HCT116 (cell line): ENCODE measurements at regions not wholly inside any gene's neighbourhood (a gene's known extent, or its start where the extent isn't known, plus 50 kb on each side); places are given as distances from the start of the nearest gene placed in this dataset.

Experiments
- ATAC-seq: fragments of 200-7000 bp; cut with Tn5 transposase; 2 replicates; pipeline ENCODE4 v1.9.1; 2020; ENCODE audit warnings: mild to moderate bottlenecking, moderate library complexity
- BruUV-seq: library from RNA; stranded (reverse); fragments of 400-500 nt; replicated peaks from 2 replicates; lab custom pipeline; 2021; lab: Mats Ljungman, UMichigan
- CTCF ChIA-PET: fragments of 300-600 bp; sonication (Branson Sonifier 250); formaldehyde crosslinking; loops from one replicate; lab custom pipeline; 2021; ENCODE audit warnings: antibody characterized with exemption; lab: Charles Lee
- POLR2A ChIA-PET: fragments of 300-600, 350-600 bp; sonication (Branson Sonifier 250); formaldehyde crosslinking; loops from one replicate; lab custom pipeline; 2021; ENCODE audit warnings: antibody characterized with exemption; lab: Charles Lee
- RAD21 ChIA-PET, 2 experiments: fragments of 300-600 bp; sonication (Branson Sonifier 250); formaldehyde crosslinking; loops; one replicate each; lab custom pipeline; 2023; ENCODE audit warnings: low total read pairs in 2 of 2; ENCODE audit not compliant: uncharacterized antibody in 2 of 2, unreplicated experiment in 2 of 2, low non-redundant PET in 1 of 2; lab: Charles Lee
- DNase-seq: peaks from one replicate; pipeline ENCODE4 v3.0.0-alpha.2; 2010; ENCODE audit warnings: low read depth, low spot score
- H2AFZ ChIP-seq: fragments of 200-600 bp; shearing (Covaris generic), sonication (generic); 2 replicates; pipeline ENCODE4 v1.6.1; 2017; ENCODE audit warnings: low read depth, mixed run types, mixed read lengths, antibody characterized with exemption, low read length; ENCODE audit not compliant: poor library complexity, severe bottlenecking
- H3K27ac ChIP-seq: 2 replicates; pipeline ENCODE4 v1.5.1; 2012; ENCODE audit warnings: low read depth, low read length
- H3K27me3 ChIP-seq: fragments of 200-600 bp; sonication (generic); 2 replicates; pipeline ENCODE4 v1.6.1; 2016; ENCODE audit warnings: mixed run types, low read length, mixed read lengths; ENCODE audit not compliant: insufficient read depth
- H3K36me3 ChIP-seq, 2 experiments: fragments of 200-500 bp in 1 of 2; fragments of 200-600 bp in 1 of 2; sonication (Bioruptor generic) in 1 of 2; sonication (generic) in 1 of 2; 2 replicates each; pipeline versions ENCODE4 v1.5.1 to v1.6.1; 2014 to 2016; ENCODE audit warnings: low read length in 2 of 2, inconsistent platforms in 1 of 2, mixed read lengths in 1 of 2, mixed run types in 1 of 2; ENCODE audit not compliant: insufficient read depth in 2 of 2, control insufficient read depth in 1 of 2
- H3K4me1 ChIP-seq, 2 experiments: fragments of 200-600 bp in 1 of 2; sonication (generic) in 1 of 2; 2 replicates each; pipeline versions ENCODE4 v1.5.1 to v1.6.1; 2012 to 2017; ENCODE audit warnings: low read length in 2 of 2, inconsistent platforms in 1 of 2, mild to moderate bottlenecking in 1 of 2, mixed read lengths in 1 of 2, mixed run types in 1 of 2, moderate library complexity in 1 of 2; ENCODE audit not compliant: insufficient read depth in 2 of 2, control insufficient read depth in 1 of 2
- H3K4me2 ChIP-seq: fragments of 200-600 bp; sonication (generic); 2 replicates; pipeline ENCODE4 v1.6.1; 2017; ENCODE audit warnings: mixed run types, low read length, mixed read lengths
- H3K4me3 ChIP-seq, 2 experiments: fragments of 200-600 bp in 1 of 2; sonication (generic) in 1 of 2; replicated peaks in 1 of 2; 2 replicates each; pipeline ENCODE4 v1.5.1; 2011 to 2016; ENCODE audit warnings: low read length in 2 of 2, control low read depth in 1 of 2, low read depth in 1 of 2, mild to moderate bottlenecking in 1 of 2, mixed read lengths in 1 of 2, mixed run types in 1 of 2
- H3K79me2 ChIP-seq: fragments of 200-600 bp; sonication (generic); 2 replicates; pipeline ENCODE4 v1.6.1; 2017; ENCODE audit warnings: mild to moderate bottlenecking, mixed run types, low read length, moderate library complexity, mixed read lengths; ENCODE audit not compliant: insufficient read depth
- H3K9ac ChIP-seq: fragments of 200-600 bp; sonication (generic); 2 replicates; pipeline ENCODE4 v1.6.1; 2016; ENCODE audit warnings: low read length, mixed read lengths
- H3K9me2 ChIP-seq: fragments of 200-600 bp; sonication (generic), shearing (Covaris generic); 2 replicates; pipeline ENCODE4 v1.6.1; 2017; ENCODE audit warnings: mixed run types, mild to moderate bottlenecking, moderate library complexity; ENCODE audit not compliant: insufficient read depth
- H3K9me3 ChIP-seq, 2 experiments: fragments of 200-500 bp in 1 of 2; fragments of 200-600 bp in 1 of 2; sonication (Bioruptor generic) in 1 of 2; sonication (generic) in 1 of 2; 2 replicates each; pipeline ENCODE4 v1.6.1; 2014 to 2017; ENCODE audit warnings: low read length in 2 of 2, mixed read lengths in 2 of 2, inconsistent platforms in 1 of 2, low read depth in 1 of 2, mild to moderate bottlenecking in 1 of 2, mixed run types in 1 of 2, moderate library complexity in 1 of 2; ENCODE audit not compliant: control insufficient read depth in 1 of 2, insufficient read depth in 1 of 2
- H4K20me1 ChIP-seq: fragments of 200-600 bp; sonication (generic), shearing (Covaris generic); 2 replicates; pipeline ENCODE4 v1.6.1; 2017; ENCODE audit warnings: mixed run types, mild to moderate bottlenecking, moderate library complexity; ENCODE audit not compliant: insufficient read depth
- CTCF ChIP-seq, 3 experiments: fragments of 200-600 bp in 1 of 3; sonication (generic) in 1 of 3; IDR thresholded peaks in 2 of 3; conservative IDR thresholded peaks in 1 of 3; 2 replicates each; pipeline ENCODE4 v1.5.1; 2012 to 2017; ENCODE audit warnings: low read depth in 2 of 3, low read length in 2 of 3, antibody characterized with exemption in 1 of 3, borderline replicate concordance in 1 of 3, control low read depth in 1 of 3, mild to moderate bottlenecking in 1 of 3, mixed read lengths in 1 of 3, mixed run types in 1 of 3, moderate library complexity in 1 of 3; ENCODE audit not compliant: insufficient read depth in 1 of 3
- EZH2 ChIP-seq: fragments of 200-600 bp; sonication (generic); IDR thresholded peaks from 2 replicates; pipeline ENCODE4 v1.6.1; 2017; ENCODE audit warnings: antibody characterized with exemption, mixed run types
- POLR2AphosphoS5 ChIP-seq: IDR thresholded peaks from 2 replicates; pipeline ENCODE4 v1.6.1; 2011; ENCODE audit warnings: mild to moderate bottlenecking, low read depth, low read length, moderate library complexity
- REST ChIP-seq: IDR thresholded peaks from 2 replicates; pipeline ENCODE4 v1.6.1; 2012; ENCODE audit warnings: low read depth
- SP1 ChIP-seq: IDR thresholded peaks from 2 replicates; pipeline ENCODE4 v1.6.1; 2012; ENCODE audit warnings: low read depth
- YY1 ChIP-seq: IDR thresholded peaks from 2 replicates; pipeline ENCODE4 v1.6.1; 2011; ENCODE audit warnings: low read length, low read depth, moderate library complexity, mild to moderate bottlenecking; ENCODE audit not compliant: insufficient replicate concordance; ENCODE audit errors: extremely low read depth
- ZBTB33 ChIP-seq: IDR thresholded peaks from 2 replicates; pipeline ENCODE4 v1.6.1; 2011; ENCODE audit warnings: mild to moderate bottlenecking, low read length, moderate library complexity; ENCODE audit not compliant: insufficient replicate concordance; ENCODE audit errors: extremely low read depth
- ZFX ChIP-seq: fragments of 450-650 bp; IDR thresholded peaks from 2 replicates; pipeline ENCODE4 v1.6.1; 2017
- intact Hi-C: fragments of 100-400 bp; cut with micrococcal nuclease; formaldehyde crosslinking; loops from 2 replicates; pipeline ENCODE4 v1.10.0; 2022

GRCh38 chrX:128848374-128848773 lies 674.9 kb downstream of the SMARCA1 start:
- no peaks in the 10 kb centered on the region for H4K20me1 ChIP-seq
- POLR2A ChIA-PET: no interaction called here

More at GRCh38 chrX:128848374-128848773, 674.9 kb downstream of the SMARCA1 start:
- Histone ChIP-seq H3K36me3 (no peaks in the 10 kb centered on the region), H3K9me2 (no peaks in the 10 kb centered on the region), H3K4me2 (no peak overlapping the region), H3K27me3 (no peaks in the 10 kb centered on the region), H3K9ac (no peak overlapping the region), H3K79me2 (no peaks in the 10 kb centered on the region), H3K4me3 (no peak overlapping the region), H2AFZ (no peak overlapping the region), H3K4me1 (no peaks in the 10 kb centered on the region), H3K27ac (no peak overlapping the region), H3K9me3 (no peaks in the 10 kb centered on the region; a peak in 1 of 4 replicates)
- ATAC-seq (no peak), DNase-seq (no peak)
- BruUV-seq: no TSS peak
- ChIA-PET CTCF (no interaction called here), RAD21 (no interaction called here)
- intact Hi-C loops: no loop called here
- TF ChIP-seq ZFX (no peak), ZBTB33 (no peak), YY1 (no peak), POLR2AphosphoS5 (no peak), CTCF (IDR thresholded peaks at IDR 0.05 in 2 of 3, conservative IDR thresholded peaks at IDR 0.05 in 1 of 3; ENCODE audit: borderline replicate concordance in 1 of 3, insufficient read depth in 1 of 3, low read depth in 2 of 3, low read length in 2 of 3) (no peak), REST (no peak), SP1 (no peak), EZH2 (no peak)
